ENCODE measurements at regions not wholly inside any gene's neighbourhood (a gene's known extent, or its start where the extent isn't known, plus 50 kb on each side); places are given as distances from the start of the nearest gene placed in this dataset.

- TF ChIP-seq POLR2A (IDR thresholded peaks at IDR 0.05; ENCODE audit: low read depth, low read length) (no peak), POLR2AphosphoS5 (IDR thresholded peaks at IDR 0.05; ENCODE audit: low read depth, low read length) (no peak)
Observed at GRCh38 chr4:81960961-81961360, 412.8 kb downstream of the HNRNPD start.
